Astrocyte of the spinal cord (primary cell): ENCODE measurements at regions not wholly inside any gene's neighbourhood (a gene's known extent, or its start where the extent isn't known, plus 50 kb on each side); places are given as distances from the start of the nearest gene placed in this dataset.

Experiments
- DNase-seq: peaks from one replicate; pipeline ENCODE4 v3.0.0; 2011; ENCODE audit warnings: low read depth, low spot score
- H3K4me3 ChIP-seq: 2 replicates; pipeline ENCODE4 v1.5.1; 2011; ENCODE audit warnings: low read depth, mild to moderate bottlenecking, low read length, moderate library complexity
- in situ Hi-C: cut with HindIII; loops from 2 replicates; pipeline ENCODE4 v1.10.0; 2017; ENCODE audit warnings: low sequenced_read_pairs
- TF ChIP-seq, protein P1 (sequence below): IDR thresholded peaks from 2 replicates; pipeline ENCODE4 v1.5.1; 2012; ENCODE audit warnings: low read depth, mild to moderate bottlenecking, low read length, inconsistent platforms

DNA sequence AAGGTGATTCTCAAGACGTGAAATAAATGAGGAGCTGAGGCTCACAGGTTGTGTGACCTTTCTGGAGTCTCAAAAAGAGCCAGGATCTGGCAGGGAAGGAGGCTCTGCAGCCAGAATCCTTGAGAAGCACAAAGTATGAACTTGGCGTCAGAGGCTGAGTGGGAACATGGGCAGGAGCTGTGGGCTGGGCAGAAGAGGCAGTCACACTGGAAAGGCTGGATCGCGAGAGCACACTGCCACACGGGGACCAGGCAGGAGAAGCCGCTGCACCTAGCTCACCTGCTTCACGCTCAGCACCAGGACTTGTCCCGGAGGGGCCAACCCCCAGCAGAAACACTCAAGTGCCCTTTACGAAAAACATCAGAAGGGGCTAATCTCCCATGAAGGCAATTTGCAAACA, 535.0 kb downstream of the TNS3 start:
- in situ Hi-C loops, result no loop called here
- DNase-seq, result no peak
- TF ChIP-seq, protein P1, sequence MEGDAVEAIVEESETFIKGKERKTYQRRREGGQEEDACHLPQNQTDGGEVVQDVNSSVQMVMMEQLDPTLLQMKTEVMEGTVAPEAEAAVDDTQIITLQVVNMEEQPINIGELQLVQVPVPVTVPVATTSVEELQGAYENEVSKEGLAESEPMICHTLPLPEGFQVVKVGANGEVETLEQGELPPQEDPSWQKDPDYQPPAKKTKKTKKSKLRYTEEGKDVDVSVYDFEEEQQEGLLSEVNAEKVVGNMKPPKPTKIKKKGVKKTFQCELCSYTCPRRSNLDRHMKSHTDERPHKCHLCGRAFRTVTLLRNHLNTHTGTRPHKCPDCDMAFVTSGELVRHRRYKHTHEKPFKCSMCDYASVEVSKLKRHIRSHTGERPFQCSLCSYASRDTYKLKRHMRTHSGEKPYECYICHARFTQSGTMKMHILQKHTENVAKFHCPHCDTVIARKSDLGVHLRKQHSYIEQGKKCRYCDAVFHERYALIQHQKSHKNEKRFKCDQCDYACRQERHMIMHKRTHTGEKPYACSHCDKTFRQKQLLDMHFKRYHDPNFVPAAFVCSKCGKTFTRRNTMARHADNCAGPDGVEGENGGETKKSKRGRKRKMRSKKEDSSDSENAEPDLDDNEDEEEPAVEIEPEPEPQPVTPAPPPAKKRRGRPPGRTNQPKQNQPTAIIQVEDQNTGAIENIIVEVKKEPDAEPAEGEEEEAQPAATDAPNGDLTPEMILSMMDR, result no peak
- no peak overlapping the region for H3K4me3 ChIP-seq

DNA sequence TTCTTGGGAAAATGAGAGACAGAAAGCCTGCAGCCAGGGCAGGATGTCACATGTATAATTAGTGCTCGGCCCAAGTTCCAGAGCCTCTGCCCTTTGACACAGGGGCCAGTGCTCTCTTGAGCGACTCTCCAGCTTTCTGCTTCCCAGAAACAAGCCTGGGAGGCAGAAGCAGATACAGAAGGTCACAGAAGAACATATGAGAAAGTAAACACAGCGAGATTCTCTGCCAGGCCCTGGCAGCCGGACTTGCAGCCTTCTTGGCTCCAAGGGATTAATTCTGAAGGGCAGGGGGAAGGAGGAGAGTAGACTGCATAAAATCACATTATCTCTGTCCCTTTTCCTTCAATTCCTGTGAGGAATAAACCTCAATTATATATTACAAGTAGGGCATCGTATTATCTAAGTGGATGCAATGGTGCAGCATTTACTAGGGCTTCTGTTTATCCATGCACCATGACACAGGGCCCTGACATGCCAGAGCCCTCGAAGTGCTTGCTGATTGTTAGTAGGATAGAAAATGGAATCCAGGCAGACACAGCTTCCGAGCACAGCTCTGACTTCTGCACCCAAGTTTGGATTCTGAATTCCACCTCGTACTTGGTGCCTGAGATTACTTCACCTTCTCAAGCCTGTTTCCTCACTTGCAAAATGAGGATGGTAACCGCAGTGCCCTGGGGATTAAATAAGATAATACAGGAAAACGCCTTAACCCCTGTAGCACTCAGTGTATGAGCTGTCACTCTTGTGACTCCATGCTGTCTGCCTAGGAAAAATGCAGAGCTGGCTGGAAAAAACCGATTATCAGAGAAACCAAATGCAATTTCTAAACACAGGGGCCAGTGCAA, 536.5 kb downstream of the TNS3 start:
- in situ Hi-C loops, result no loop called here
- TF ChIP-seq, protein P1, result no peak
- no peak overlapping the region for H3K4me3 ChIP-seq
- no peak for DNase-seq

DNA sequence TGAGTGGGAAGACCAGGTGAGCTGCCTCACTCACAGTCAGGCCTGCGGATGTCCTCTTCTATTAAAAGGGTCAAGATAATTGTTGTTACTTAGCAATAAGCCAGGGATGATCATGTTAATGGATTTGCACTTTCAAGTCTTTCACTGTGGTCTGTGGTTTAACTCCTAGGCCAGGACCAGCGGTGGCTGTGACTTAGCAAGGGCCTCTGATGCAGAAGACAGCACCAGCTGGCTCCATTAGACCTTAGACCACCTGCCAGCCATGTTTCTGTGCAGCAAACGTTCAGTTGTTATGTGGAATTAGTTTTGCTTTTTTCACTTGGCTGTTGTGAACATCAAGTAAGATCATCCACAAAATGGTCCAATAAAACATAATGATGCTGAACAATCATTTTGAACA, 537.3 kb downstream of the TNS3 start:
- H3K4me3 ChIP-seq, result no peak overlapping the region
- DNase-seq, result no peak
- TF ChIP-seq, protein P1, result no peak
- in situ Hi-C loops, result no loop called here

DNA sequence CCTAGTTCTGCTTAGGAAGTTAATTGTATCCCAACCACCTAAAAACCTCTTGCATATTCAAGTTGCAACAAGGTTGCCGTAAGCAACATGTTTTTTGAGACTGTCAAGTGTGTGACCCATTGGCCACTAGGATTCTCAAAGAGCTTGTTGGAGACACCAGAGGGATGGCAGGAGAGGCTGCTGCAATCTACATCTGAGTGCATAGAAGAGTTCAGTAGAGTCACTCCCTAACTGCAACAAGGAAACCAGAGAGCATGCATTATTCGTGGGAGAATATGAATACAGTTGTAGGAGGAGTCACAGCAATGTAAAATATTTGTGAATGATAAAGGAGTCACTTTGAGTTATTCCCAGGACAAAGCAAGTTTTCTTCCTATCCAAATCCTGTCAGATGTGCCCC, 538.6 kb downstream of the TNS3 start:
- TF ChIP-seq, protein P1, result no peak
- H3K4me3 ChIP-seq, result no peak overlapping the region
- no peak for DNase-seq
- in situ Hi-C loops, result no loop called here

DNA sequence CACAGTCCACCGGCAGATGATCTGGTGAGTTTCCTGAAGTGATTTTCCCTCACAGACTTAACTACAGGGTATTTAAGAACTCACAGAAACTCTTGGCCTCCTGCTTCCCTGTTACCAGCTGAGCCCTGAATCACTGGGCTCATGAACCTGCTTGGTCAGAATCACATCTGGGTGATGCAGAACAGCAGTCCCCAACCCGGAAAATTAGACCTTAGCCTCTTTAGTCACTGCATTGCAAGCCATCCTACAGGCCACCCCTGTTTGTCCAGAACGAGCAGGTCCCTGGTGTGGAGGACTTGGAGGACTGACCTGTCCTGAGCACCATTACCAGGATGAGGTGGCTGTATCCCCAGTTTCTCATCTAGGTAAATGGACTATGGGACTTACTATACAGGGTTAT, 539.2 kb downstream of the TNS3 start:
- no peak for DNase-seq
- no peak overlapping the region for H3K4me3 ChIP-seq
- in situ Hi-C loops, result no loop called here
- TF ChIP-seq, protein P1, result no peak

DNA sequence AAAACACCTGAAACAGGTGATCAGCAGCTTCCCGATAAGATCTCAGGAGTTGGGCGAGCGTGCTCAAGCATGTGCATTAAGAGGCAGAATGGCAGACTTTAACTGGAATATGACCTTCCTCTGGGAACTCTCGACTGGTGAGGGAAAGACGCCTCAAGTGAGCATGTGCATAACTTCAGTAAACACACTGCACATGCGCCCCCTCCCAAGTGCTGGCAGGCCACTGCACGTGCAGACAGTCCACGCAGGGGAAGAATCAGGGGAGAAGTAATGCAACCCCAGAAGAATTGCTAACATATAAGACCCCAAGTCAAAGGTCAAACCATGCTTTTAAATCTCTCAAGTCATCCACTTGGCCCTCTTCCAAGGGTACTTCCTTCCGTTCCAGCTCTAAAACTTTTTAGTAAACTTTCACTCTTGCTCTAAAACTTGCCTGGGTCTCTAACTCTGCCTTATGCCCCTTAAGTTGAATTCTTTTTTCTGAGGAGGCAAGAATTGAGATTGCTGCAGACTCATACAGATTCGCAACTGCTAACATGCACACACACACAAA, 541.0 kb downstream of the TNS3 start:
- H3K4me3 ChIP-seq, result no peak overlapping the region
- DNase-seq, result no peak
- in situ Hi-C loops, result no loop called here
- TF ChIP-seq, protein P1, result no peak
